UCSD-AML1 (cell line): ENCODE measurements at regions not wholly inside any gene's neighbourhood (a gene's known extent, or its start where the extent isn't known, plus 50 kb on each side); places are given as distances from the start of the nearest gene placed in this dataset.
"Not testable (repeated sequence)": the region's sequence is repeated elsewhere in the genome, so short reads cannot be mapped to it uniquely, and the experiment has no call there.

Experiments used
- DNase-seq: peaks from one replicate; lab custom pipeline; 2025; ENCODE audit not compliant: unreplicated experiment; lab: John Stamatoyannopoulos, UW

DNA sequence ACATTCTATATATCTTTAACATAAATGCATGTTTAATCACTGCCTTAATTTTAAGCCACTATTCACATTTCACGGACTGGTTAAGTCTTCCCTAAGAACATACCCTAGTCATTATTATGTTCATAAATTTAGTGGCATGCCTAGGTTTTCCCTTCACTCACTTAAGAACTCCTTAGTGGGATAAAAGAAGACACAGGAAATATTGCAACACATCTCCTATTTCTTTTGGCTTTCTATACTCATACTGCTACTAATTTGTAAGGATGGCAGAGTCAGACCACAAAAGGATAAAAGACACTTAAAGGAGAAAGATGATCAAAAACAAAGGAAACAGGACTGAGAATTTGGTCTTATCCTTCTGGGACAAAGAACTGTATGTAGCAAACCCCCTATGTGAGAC lies 951.4 kb downstream of the SORCS3 start:
- DNase-seq = no peak

DNA sequence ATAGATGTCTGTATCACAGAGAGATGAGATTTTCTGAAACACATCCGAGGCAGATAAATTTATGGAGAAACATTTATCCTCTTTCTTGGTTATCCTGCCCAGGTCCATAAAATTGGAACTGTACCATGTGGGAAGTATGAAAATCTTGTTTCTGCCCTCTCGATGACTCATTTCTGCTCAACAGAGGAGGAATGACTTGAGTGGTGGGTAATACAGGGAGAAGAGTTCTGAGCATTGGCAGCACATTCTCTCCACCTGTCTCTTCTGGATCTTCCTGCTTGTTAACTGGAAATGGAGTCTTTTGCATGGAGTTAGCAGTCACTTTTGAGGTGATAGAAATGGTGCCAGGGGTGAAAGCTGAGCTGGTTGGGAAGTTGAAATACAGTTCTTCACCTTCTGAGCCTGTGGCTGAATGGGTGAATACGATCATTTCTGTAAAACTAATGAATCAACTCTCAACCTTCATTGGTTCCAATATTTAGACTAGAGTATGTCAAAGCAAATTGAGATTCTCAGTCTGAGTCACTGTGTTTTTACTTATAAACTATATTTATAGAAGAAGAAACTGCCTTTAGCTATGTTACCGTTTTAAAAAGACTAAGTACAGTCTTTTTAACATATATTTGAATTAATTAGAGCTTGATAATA lies 945.5 kb downstream of the SORCS3 start:
- DNase-seq = no peak

- DNase-seq = no peak
These were observed 944.7 kb downstream of the SORCS3 start for GRCh38 chr10:105585753-105586152.

DNA sequence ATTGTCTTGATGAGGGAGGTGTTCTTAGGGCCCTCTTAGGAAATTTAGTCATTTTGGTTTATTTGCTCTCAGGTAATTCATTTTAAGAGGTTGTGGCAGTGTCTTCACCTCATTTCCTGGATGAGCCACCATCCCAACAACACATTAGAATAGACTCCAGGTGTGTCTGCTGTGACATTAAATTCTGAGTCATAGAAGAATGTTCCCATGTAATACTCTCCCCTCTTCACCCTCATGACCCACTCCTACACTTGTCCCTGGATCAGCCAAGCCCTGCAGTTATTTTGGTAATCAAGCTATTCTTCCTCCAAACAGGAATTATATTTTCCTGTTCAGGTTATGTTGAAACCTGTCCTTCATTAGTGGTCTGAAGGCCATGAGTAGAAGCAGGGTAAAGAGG lies 944.1 kb downstream of the SORCS3 start:
- DNase-seq = no peak

GRCh38 chr10:105579112-105579511 lies 938.0 kb downstream of the SORCS3 start:
- no peak for DNase-seq

- DNase-seq = no peak
These were observed 936.9 kb downstream of the SORCS3 start for GRCh38 chr10:105577865-105578607.

DNA sequence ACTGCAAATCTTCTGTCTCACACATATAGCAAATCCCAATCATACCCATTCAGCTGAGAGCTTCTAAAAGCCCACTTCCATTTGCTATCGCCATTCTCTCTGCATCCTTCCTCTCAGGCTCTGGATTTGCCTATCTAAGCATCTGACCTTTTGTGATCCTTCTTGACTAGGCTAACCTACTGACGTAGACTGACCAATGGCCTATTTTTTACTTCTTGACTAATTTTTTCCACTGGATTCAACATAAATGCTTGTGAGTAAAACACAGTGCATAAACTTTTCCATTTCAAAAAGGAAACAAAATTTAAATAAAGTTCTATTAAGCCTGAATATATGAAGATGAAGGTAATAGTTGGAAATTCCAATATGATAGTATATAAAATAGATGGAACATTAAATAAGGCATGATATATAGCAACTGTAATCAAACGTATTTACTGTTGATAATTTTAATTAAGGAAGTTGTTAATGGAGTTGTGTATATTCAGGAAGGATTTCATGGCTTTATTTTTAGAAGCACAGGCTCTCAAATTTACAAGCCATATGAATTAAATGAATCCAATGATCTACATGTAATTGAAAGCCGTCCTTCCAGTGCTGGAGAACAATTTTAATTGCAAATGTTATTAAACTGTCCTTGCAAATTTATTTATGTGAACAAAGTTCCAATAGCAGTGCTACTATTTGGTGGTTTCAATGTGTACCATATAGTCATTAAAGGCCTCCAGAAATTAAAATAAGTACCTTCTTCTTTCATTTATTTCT lies 918.4 kb downstream of the SORCS3 start:
- DNase-seq = no peak

DNA sequence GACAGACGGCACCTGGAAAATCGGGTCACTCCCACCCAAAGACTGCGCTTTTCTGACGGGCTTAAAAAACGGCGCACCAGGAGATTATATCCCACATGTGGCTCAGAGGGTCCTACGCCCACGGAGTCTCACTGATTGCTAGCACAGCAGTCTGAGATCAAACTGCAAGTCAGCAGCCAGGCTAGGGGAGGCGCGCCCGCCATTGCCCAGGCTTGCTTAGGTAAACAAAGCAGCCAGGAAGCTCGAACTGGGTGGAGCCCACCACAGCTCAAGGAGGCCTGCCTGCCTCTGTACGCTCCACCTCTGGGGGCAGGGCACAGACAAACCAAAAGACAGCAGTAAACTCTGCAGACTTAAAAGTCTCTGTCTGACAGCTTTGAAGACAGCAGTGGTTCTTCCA lies 909.4 kb downstream of the SORCS3 start:
- not testable (repeated sequence) for DNase-seq

- no peak for DNase-seq
These were observed 908.6 kb downstream of the SORCS3 start for GRCh38 chr10:105549731-105550130.

GRCh38 chr10:105545101-105545500 lies 904.0 kb downstream of the SORCS3 start:
- no peak for DNase-seq

DNA sequence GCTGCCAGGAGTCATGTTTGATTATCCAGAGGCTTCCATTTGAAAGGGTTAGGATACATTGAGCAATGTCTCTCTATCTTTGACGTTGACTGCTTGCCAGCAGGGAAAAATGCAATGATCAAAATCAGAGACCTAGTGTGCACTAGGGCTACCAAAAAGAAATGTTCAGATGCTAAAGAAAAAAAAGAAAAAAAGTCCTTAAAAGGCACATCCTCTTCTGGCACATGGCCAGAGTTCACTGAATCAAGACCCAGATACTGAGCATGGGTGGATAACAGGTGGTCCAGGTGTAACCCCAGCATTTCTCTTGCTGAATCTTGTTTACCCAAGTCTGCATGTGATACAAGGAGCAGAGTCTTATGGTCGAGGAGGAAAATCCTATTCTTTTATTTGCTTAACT lies 899.3 kb downstream of the SORCS3 start:
- no peak for DNase-seq

GRCh38 chr10:105538874-105539273 lies 897.8 kb downstream of the SORCS3 start:
- DNase-seq = no peak

- no peak for DNase-seq
These were observed 894.4 kb downstream of the SORCS3 start for GRCh38 chr10:105535478-105535877.

DNA sequence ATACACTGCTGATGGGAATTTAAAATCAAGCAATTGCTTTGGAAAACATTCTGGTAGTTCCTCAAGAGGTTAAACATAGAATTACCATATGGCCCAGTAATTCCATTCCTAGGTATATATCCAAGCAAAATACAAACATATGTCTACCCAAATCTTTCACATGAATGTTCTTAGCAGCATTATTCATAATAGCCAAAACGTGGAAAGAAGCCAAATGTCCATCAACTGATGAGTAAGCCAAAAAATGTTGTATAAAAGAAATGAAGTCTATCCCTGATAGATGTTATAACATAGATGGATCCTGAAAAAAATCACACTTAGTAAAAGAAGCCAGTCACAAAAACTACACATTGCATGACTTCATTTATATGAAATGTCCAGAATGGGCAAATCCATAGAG lies 893.0 kb downstream of the SORCS3 start:
- no peak for DNase-seq

- DNase-seq = no peak
These were observed 875.4 kb downstream of the SORCS3 start for GRCh38 chr10:105516511-105516910.

DNA sequence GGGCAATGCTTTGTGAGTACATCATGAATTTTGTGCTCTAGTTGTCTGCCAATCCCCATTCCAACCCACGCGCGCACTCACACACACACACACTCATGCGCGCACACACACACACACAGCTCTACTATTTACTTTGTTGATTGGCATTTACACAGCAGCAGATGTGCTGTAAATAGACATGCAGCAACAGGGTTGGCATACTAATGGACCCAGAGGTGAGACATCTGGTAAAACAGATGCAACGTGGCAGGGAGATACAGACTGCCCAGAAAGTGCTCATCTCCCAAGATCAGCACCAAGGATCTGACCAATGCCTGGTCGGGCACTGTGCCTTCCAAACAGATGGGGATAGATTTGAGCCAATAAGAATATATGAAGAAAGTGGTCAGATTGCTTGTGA lies 873.0 kb downstream of the SORCS3 start:
- no peak for DNase-seq

- no peak for DNase-seq
These were observed 868.4 kb downstream of the SORCS3 start for GRCh38 chr10:105509517-105509916.

GRCh38 chr10:105506262-105506661 lies 865.2 kb downstream of the SORCS3 start:
- no peak for DNase-seq

- DNase-seq = no peak
These were observed 862.6 kb downstream of the SORCS3 start for GRCh38 chr10:105503714-105504113.

DNA sequence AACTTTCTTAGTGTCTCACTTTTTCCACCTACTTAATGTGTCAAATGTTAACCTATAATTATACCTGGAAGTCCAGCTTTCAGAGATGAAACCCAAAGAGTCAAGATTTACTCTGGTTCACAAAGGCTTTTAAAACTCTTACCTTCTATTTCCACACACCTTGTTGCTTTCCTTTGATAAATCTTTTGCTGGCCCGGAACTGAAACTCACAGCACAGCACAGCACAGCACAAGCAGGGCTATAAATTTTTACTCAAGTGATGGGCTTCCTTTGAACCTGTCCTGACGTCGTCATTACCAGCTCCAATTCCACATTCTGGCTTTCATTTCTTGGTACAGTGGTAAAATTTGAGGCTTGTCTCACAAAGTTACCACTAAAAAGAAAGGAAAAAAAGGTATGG lies 861.0 kb downstream of the SORCS3 start:
- DNase-seq = no peak

GRCh38 chr10:105494944-105495343 lies 853.9 kb downstream of the SORCS3 start:
- no peak for DNase-seq

DNA sequence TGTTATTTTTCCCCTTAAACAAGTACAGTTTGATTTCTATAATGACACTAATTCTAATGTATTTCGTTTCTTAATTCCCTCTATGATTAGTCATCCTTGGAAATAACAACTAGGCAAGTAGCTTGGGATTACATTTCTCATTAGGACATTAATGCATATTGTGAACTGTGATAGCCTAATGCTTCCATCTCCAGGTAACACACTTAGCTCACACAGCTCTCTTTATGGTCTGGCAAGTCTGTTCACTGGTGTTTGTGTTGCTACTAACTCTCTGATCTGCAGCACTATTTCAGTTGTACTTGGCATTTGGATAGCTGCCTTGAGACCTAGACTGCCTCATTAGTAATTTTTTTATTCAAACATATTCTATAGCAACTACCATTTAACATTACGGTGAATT lies 853.2 kb downstream of the SORCS3 start:
- DNase-seq = no peak
